Mucosa of descending colon (tissue), 3 donors: ENCODE measurements at regions not wholly inside any gene's neighbourhood (a gene's known extent, or its start where the extent isn't known, plus 50 kb on each side); places are given as distances from the start of the nearest gene placed in this dataset.

Source experiments
- ATAC-seq: fragments of 200-7000 bp; cut with Tn5 transposase; one replicate; pipeline ENCODE4 v1.9.1; 2020; ENCODE audit warnings: mild to moderate bottlenecking, moderate library complexity
- DNase-seq, 3 donors: peaks; one replicate each; pipeline ENCODE4 v3.0.0-alpha.2; 2020
- H3K36me3 ChIP-seq: fragments of 200-600 bp; one replicate; pipeline ENCODE4 v1.8.0; 2021; ENCODE audit warnings: low read depth, mild to moderate bottlenecking
- H3K4me1 ChIP-seq: fragments of 200-600 bp; one replicate; pipeline ENCODE4 v1.8.0; 2021; ENCODE audit warnings: low read depth, mild to moderate bottlenecking
- H3K4me3 ChIP-seq: fragments of 200-600 bp; one replicate; pipeline ENCODE4 v1.8.0; 2021; ENCODE audit warnings: mild to moderate bottlenecking
- H3K9me3 ChIP-seq: fragments of 200-600 bp; one replicate; pipeline ENCODE4 v1.8.0; 2021; ENCODE audit warnings: mild to moderate bottlenecking
- CTCF ChIP-seq: fragments of 200-600 bp; IDR thresholded peaks from one replicate; pipeline ENCODE4 v1.8.0; 2022; ENCODE audit warnings: antibody characterized with exemption, mild to moderate bottlenecking
- intact Hi-C, 2 donors: fragments of 100-400 bp; cut with DNase I in 1 of 2; cut with micrococcal nuclease in 1 of 2; formaldehyde crosslinking; loops; one replicate each; pipeline versions ENCODE4 v1.11.0 to v1.11.1; 2022; cut with DNase I, micrococcal nuclease
- donor health status: DM: no; HTN: no; CAD: no; lungs with moderate emphysema.
- donor health status: DM: no; HTN: no; CAD: no.
- donor health status: DM: no; HTN: yes; CAD: no.

- Histone ChIP-seq H3K4me3 (no peak overlapping the region), H3K36me3 (no peaks in the 10 kb centered on the region), H3K9me3 (no peaks in the 10 kb centered on the region), H3K4me1 (no peaks in the 10 kb centered on the region)
- ATAC-seq (no peak), DNase-seq (no peak)
- intact Hi-C loops, result no loop called here
- no peak for TF ChIP-seq CTCF
Observed at GRCh38 chr1:218156595-218156994, 128.5 kb upstream of the RRP15 start.

- intact Hi-C loops, result no loop called here
- no peaks in the 10 kb centered on the region for H3K36me3 ChIP-seq
- H3K4me3 ChIP-seq, result no peak overlapping the region
- ATAC-seq, result no peak
- H3K9me3 ChIP-seq, result no peaks in the 10 kb centered on the region
- H3K4me1 ChIP-seq, result peaks cover 16% of the 10 kb centered on the region
- TF ChIP-seq CTCF, result no peak
- no peak for DNase-seq
Observed at GRCh38 chr1:218163371-218163770, 121.7 kb upstream of the RRP15 start.

- Histone ChIP-seq H3K4me1 (peaks cover 16% of the 10 kb centered on the region), H3K9me3 (no peaks in the 10 kb centered on the region), H3K4me3 (no peak overlapping the region), H3K36me3 (no peaks in the 10 kb centered on the region)
- ATAC-seq (peak; percentile 86), DNase-seq (peak; percentile 37 to 67 (median 57))
- intact Hi-C loops, result no loop called here
- TF ChIP-seq CTCF, result no peak
Observed at GRCh38 chr1:218164111-218164929, 120.8 kb upstream of the RRP15 start.

GRCh38 chr1:218164930-218165700 lies 120.0 kb upstream of the RRP15 start:
- peaks cover 16% of the 10 kb centered on the region for H3K4me1 ChIP-seq
- no peak overlapping the region for H3K4me3 ChIP-seq
- intact Hi-C loops, result no loop called here
- TF ChIP-seq CTCF, result no peak
- no peaks in the 10 kb centered on the region for H3K36me3 ChIP-seq
- ATAC-seq (peak; percentile 73), DNase-seq (peak; percentile 8 to 44 (median 37))
- H3K9me3 ChIP-seq, result no peaks in the 10 kb centered on the region

GRCh38 chr1:218165701-218166114 lies 119.4 kb upstream of the RRP15 start:
- H3K9me3 ChIP-seq, result no peaks in the 10 kb centered on the region
- intact Hi-C loops, result no loop called here
- H3K4me1 ChIP-seq, result peaks cover 16% of the 10 kb centered on the region
- H3K36me3 ChIP-seq, result no peaks in the 10 kb centered on the region
- ATAC-seq (no peak), DNase-seq (no peak)
- H3K4me3 ChIP-seq, result no peak overlapping the region
- no peak for TF ChIP-seq CTCF
